ENCODE measurements at regions not wholly inside any gene's neighbourhood (a gene's known extent, or its start where the extent isn't known, plus 50 kb on each side); places are given as distances from the start of the nearest gene placed in this dataset.
A peak's percentile ranks its signal among the peaks of the same experiment; 100 is the strongest.
"Not testable (repeated sequence)": the region's sequence is repeated elsewhere in the genome, so short reads cannot be mapped to it uniquely, and the experiment has no call there.

DNA sequence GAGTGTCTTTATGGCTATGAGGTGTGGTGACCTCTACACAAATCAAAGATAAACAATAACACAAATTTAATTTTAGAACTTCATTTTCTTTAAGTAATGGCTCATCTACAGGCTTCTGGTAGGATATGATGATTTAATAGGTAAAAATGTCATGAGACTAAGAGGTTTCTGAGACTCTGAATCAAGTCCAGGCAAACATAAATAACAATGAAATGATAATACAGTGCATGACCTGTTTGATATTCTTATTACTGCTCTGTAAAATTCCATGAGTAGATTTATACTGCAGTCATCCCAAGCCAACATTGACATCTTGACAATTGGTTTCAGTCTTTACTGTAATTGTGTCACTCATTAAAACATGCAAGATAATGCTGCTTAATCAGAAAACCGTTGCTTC is 936.8 kb downstream of the MCTP2 start:
- in situ Hi-C loops (cut with HindIII; ENCODE audit: low pct_unique_long_range_greater_than_20kb, low sequenced_read_pairs) = no loop called here

DNA sequence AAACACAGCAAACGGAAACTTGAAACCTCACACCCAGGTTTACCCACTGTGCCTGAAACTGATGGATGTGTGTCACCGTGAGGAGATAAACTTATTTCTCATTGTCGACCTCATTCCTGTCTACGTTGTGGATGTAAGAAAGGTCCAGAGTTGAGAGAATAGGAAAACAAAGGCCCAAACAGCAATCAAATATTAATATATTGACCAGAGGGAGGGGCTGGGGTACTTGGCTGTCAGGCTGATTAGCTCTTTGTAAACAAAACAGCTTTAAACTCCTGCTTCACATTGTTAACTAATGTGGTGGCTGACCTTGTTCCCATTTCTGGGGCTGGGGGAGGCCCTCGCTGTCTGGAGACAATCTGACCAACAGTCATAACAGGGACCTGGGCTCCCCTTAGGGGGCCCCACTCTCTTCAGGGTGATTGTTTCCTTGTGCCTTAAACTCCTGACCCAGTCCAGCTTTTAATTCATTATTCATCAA is 937.6 kb downstream of the MCTP2 start:
- no peak for DNase-seq (ENCODE audit: low read depth)
- in situ Hi-C loops (cut with HindIII; ENCODE audit: low pct_unique_long_range_greater_than_20kb, low sequenced_read_pairs) = no loop called here

More for the DNA sequence above, 936.8 kb downstream of the MCTP2 start:
- DNase-seq (ENCODE audit: low read depth) = no peak

DNA sequence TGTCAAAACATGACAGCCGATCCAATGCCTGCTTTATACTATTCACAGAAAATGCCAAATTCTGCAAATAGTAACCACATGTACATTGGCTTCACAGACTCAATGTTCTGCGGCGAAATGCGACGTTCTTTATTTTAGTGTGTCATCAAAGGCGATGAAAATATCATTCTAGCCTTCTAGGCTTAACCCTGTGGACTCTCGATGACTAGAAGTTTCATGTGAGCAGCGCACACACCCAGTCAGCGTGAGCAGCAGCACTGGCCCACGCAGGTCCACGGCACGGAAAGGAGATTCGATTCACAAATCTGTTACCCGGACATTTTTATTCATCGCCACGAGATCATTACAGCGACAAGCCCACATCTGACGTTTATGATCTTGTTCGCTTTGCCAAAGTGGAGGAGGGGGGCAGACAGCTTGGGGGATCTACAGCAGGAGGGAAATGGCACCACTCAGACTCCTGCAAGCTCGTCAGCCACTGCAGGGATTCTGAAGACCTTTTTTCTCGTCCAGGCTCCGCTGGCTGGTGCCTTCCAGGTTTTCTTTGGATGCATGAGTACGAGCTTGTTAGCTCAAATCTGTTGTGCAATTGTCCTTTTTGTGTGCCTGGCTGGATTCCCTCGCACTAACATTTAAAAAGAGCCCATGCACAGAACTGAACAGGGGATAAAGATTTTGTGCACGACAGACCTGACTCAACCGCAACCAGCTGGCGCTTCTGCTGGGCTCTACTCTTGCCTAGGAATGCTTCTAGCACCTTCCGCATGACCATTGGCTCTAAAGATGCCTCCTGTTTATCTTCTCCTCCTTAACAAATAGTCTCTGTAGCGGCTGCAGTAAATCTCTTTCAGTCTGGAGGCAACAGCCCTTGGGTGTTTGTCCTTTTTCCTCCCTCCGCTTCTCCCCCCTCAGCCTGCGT is 938.4 kb downstream of the MCTP2 start:
- no peak for DNase-seq (ENCODE audit: low read depth)
- in situ Hi-C loops (cut with HindIII; ENCODE audit: low pct_unique_long_range_greater_than_20kb, low sequenced_read_pairs) = no loop called here

DNA sequence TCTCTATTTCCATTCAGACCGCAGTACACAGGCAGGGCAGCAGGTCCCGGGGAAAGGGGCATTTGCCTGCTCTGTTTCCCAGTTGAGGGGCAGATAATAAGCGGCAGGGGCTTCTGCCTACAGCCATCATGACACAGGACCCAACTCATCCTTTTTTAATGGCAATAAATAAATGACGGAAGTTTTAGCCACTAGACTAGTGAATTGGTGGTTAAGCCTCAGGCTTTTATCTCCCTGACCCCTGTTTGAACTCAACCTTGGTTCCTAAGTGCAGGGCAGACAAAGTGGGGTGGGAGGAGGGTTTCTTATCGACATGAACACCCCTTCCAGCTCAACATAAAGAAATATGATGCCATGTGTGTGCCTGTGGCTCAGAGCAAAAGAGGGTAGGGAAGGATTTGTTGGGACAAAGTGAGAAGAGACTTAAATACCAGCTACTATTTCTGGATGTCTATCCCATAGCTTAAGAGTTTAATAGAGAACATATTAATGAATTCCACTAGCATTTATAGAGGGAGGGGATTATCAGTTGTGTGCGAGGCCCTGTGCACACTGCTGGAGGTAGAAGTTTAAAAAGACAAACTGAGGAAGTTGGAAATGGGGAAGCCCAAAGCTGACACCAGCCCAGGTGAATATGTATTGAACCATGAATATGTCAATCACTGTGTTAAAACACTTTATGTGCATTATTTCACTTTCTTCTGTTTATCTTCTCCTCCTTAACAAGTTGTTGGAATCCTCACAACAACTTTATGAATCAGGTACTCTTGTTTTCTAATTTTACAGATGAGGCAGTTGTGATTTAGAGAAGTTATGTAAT is 939.4 kb downstream of the MCTP2 start:
- no peak for DNase-seq (ENCODE audit: low read depth)
- in situ Hi-C loops (cut with HindIII; ENCODE audit: low pct_unique_long_range_greater_than_20kb, low sequenced_read_pairs) = no loop called here

DNA sequence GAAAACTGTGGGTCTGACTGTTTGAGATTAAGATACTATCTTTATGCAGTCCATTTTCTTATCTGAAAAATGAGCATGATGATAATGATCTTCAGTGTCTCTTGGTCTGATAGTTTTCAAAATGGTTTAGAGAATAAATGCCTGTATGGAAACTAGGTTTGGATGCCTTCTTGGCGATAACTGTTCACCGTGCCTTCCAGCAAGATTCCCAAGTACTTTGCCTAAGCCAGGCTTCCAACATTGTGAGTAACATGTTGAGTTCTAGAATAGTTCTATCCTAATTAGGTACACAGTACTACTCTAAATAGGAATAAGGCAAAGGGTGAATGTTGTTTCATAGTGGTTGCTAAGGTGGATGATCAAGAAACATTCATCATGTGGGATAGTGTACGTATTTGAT is 940.2 kb downstream of the MCTP2 start:
- peak; percentile 21 for DNase-seq (ENCODE audit: low read depth)
- in situ Hi-C loops (cut with HindIII; ENCODE audit: low pct_unique_long_range_greater_than_20kb, low sequenced_read_pairs) = no loop called here

DNA sequence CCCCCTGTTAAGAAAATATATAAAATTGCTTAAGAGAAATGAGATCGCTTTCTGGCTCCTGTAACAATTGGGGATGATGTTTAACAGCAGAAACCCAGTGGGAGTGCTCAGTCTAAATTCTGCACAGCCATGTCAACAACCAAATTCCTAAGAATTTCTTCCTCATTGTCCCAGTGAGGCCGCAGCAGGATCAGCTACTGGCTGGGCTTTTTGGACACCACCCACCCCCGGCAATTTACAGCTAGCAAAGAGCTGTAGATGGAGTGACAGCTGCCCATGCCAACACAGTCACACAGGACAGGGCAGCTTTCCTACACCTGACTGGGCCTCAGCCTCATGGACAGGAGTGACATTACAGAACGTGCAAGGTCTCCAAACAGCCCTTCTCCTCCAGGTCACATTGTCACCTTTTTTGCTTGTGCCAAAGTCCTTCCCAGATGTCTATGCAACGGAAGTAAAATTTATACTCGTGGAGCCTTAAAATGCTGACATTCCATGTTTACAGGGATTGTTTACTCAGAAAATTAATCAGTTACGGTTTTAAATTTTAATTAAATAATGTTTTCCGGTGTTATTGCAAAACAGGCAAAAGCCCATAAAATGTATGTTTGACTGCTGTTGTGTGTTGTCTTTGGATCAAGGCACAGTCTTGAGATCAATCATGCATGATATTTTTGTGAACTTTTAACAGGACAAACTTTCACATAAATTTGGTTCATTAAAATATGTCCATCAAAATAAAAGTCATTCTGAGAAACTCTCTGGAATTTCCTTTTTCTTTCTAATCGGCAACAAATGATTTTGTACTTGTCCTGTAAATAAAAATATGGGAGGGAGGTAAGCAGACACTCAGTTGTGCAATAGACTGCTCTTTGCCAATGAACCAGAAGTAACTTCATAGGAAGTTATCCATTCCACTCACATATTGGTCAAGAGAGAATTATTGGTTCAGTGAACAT is 943.2 kb downstream of the MCTP2 start:
- DNase-seq (ENCODE audit: low read depth) = peak; percentile 79
- in situ Hi-C loops (cut with HindIII; ENCODE audit: low pct_unique_long_range_greater_than_20kb, low sequenced_read_pairs) = no loop called here

DNA sequence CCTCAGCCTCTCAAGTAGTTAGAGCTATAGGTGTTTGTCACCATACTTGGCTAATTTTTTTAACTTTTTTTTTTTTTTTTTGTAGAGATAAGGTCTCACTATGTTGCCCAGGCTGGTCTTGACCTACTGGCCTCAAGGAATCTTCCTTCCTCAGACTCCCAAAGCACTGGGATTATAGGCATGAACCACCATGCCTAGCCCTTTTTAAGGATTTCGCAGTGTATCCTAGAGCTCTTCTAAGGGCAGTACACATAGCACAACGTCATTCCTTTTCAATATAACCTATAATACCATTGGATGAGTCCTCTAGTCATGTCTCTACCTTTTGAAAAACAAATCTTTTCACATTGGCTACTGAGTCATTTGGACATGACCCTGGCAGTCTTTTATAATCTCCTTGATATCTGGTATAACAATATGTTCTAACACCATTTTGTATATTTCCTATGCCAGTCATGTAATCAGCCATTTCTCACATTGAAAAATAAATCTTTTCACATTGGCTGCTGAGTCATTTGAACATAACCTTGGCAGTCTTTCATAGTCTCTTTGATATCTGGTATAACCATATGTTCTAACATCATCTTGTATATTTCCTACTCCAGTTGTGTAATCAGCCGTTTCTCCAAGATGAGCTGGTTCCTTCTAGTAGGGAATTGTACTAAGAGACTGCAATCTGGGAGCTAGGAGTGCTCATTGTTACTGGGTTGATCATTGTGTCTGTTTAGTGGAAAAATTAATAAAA is 944.7 kb downstream of the MCTP2 start:
- in situ Hi-C loops (cut with HindIII; ENCODE audit: low pct_unique_long_range_greater_than_20kb, low sequenced_read_pairs) = no loop called here
- no peak for DNase-seq (ENCODE audit: low read depth)

DNA sequence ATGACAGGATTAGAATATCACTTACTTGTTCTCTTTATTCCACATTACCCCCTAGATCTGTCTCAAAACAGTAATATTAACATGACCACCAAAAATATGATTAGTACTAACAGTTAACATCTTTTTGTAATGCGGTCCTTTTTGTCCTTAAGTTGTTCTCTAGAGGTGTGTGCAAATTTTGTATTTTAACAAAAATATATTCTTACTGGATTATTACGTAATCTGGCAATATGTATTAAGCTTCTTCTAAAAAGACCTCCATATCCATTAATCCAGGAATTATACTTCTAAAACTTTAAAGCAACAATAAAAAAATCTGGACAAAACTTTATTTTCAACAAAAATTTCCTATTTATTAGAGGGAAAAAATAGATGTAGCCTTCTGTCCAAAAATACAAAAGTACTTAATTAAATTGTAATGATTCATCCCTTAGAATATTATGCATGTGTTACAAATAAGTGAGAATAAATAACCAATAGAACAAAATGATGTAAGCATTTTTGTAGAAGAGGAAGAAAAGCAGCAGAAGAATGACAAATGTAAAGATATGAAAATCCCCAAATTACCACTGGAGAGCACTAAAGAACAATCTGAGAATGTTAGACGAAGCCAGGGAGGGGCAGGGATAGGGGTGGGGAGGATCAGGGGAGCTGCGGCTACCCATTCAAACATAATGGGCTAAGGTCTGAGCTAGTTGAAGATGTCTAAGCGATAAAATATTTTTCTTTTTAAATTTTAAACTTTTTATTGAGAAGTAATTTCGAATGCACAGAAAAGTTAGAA is 945.6 kb downstream of the MCTP2 start:
- DNase-seq (ENCODE audit: low read depth) = no peak
- in situ Hi-C loops (cut with HindIII; ENCODE audit: low pct_unique_long_range_greater_than_20kb, low sequenced_read_pairs) = no loop called here

DNA sequence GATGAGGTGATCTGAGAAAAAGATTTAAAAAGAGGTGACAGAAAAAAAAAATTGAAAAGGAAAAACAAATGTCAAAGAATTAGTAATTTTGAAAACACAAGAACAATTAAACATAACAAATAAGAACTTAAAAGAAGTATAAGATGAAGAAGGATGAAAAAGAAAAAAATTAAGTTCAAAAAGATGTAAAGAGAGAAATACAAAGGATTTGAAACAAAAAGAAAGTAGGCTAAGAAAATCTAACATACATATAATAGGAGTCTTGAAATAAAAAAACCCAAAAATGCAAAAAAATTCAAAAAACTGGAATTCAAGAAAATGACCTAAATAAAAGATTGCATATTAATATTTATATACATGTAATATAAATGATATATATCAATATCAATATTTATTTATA is 949.2 kb downstream of the MCTP2 start:
- in situ Hi-C loops (cut with HindIII; ENCODE audit: low pct_unique_long_range_greater_than_20kb, low sequenced_read_pairs) = no loop called here
- no peak for DNase-seq (ENCODE audit: low read depth)

DNA sequence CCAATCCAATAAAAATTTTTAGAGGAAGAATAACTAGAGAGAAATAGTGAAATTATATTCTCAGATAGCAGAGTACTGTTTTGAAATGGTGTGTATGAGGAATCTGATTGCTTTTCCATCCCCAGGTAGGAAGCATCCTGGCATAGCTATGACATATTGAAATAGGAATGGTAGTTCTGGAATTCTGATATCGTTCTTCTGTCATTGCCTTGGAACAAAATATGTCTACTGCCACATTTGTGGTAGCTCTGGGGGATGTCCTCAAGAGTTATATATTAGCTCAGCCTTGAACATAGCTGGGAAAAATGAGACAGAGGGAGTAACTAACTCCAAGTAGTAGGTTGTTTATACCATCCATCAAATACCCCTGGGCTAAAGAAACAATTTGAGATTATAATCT is 950.7 kb downstream of the MCTP2 start:
- in situ Hi-C loops (cut with HindIII; ENCODE audit: low pct_unique_long_range_greater_than_20kb, low sequenced_read_pairs) = no loop called here
- no peak for DNase-seq (ENCODE audit: low read depth)

DNA sequence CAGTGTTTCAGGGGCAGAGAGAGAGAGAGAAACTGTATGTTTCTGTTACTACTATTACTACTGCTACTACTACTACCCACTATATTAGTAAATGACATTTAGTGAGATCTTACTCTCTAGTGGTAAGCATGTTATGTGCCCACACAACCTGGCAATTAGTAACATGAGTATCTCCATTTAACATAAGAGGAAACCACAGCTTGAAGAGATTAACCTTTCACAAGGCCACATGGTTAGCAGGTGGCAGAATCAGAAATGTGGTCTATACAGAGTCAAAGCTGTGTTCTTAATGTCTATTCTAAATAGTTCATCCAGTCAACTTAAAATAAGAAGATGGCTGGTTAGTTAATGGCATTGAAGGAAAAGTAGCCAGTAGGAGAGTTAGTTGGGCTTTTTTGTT is 961.6 kb downstream of the MCTP2 start:
- no peak for DNase-seq (ENCODE audit: low read depth)
- in situ Hi-C loops (cut with HindIII; ENCODE audit: low pct_unique_long_range_greater_than_20kb, low sequenced_read_pairs) = no loop called here

DNA sequence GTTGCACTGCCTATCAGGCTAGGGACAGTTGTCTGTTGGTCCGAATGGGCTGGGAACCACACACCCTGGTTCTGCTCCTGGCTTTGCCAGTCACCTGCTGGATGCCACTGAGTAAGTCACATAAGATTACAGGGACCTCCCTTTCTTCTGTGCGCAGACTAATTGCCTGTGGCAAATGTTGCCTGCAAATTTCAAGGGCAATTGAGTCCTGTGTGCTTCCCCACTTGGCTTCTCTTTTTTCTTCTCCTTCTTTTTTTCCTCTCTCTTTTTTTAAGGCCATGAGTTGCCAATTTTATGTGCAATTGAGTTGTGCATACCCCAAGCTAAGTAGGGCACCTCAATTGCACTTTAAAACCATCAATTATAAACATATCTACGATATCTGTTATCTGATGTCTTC is 963.4 kb downstream of the MCTP2 start:
- no peak for DNase-seq (ENCODE audit: low read depth)
- in situ Hi-C loops (cut with HindIII; ENCODE audit: low pct_unique_long_range_greater_than_20kb, low sequenced_read_pairs) = no loop called here

DNA sequence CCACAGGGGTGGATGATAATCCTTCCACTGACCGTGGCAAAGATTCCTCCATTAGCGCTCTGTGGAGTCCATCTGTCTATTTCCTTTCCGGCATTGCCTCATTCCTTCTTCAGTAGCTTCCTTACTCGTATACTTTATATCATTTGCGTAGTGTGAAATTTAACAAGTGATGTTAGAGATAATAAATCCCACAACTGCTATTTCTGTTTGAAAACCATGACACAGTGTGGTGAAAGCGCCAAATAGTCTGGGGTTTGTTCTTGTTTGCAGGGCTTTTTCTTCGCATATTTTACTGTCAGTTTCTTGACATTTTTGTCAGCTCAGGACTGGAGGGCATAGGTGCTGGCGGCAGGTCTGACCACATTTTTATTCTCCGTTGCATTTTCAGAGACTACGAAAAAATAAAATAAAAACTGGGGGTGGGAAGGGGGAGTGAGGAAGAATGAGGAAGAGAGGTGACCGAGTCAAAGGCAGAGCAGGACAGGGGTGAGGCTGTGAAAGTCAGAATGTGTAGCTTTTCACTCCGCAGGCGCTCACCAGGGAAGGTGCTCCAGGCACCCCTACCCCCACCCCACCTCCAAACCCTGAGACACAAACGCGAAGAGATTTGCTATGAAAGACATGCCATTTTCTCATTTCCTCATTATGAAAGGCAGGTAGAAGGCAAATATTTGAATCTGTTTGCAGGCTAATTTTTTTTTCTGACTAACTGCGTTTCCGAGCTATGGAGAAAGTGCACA is 965.0 kb downstream of the MCTP2 start:
- no peak for DNase-seq (ENCODE audit: low read depth)
- in situ Hi-C loops (cut with HindIII; ENCODE audit: low pct_unique_long_range_greater_than_20kb, low sequenced_read_pairs) = no loop called here

DNA sequence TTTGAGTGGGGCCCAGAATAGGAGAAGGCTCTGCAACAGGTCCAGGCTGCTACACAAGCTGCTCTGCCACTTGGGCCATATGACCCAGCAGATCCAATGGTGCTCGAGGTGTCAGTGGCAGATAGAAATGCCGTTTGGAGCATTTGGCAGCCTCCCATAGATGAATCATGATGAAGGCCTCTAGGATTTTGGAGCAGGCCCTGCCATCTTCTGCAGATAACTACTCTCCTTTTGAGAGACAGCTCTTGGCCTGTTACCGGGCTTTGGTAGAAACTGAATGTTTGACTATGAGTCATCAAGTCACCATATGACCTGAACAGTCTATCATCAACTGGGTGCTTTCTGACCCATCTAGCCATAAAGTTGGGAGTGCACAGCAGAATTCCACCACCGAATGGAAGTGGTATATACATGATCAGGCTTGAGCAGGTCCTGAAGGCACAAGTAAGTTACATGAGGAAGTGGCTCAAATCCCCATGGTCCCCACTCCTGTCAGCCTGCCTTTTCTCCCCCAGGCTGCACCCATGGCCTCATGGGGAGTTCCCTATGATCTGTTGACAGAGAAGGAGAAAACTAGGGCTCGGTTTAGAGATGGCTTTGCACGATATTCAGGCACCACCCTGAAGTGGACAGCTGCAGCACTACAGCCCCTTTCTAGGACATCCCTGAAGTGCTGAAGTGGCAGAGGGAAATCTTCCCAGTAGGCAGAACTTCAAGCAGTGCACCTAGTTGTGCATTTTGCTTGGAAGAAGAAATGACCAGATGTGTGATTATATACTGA is 971.4 kb downstream of the MCTP2 start:
- in situ Hi-C loops (cut with HindIII; ENCODE audit: low pct_unique_long_range_greater_than_20kb, low sequenced_read_pairs) = no loop called here
- DNase-seq (ENCODE audit: low read depth) = no peak

DNA sequence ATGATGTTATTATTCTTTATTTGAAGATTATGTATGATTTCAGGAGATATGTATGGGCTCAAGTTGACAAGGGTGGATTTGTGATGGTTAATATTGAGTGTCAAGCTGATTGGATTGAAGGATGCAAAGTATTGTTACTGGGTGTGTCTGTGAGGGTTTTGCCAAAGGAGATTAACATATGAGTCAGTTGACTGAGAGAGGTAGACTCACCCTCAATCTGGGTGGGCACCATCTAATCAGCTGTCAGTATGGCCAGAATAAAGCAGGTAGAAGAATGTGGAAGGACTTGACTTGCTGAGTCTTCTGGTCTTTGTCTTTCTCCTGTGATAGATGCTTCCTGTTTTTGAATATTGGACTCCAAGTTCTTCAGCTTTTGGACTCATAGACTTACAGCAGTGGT is 973.7 kb downstream of the MCTP2 start:
- no peak for DNase-seq (ENCODE audit: low read depth)
- in situ Hi-C loops (cut with HindIII; ENCODE audit: low pct_unique_long_range_greater_than_20kb, low sequenced_read_pairs) = no loop called here

DNA sequence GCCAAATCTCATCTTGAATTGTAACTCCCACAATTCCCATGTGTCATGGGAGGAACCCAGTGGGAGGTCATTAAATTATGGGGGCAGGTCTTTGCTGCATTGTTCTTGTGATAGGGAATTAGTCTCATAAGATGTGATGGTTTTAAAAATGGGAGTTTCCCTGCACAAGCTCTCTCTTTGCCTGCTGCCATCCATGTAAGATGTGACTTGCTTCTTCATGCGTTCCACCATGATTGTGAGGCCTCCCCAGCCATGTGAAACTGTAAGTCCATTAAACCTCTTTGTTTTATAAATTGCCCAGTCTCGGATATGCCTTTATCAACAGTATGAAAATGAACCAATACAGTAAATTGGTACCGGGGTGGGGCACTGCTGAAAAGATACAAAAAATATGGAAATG is 974.5 kb downstream of the MCTP2 start:
- in situ Hi-C loops (cut with HindIII; ENCODE audit: low pct_unique_long_range_greater_than_20kb, low sequenced_read_pairs); DNase-seq (ENCODE audit: low read depth): not testable (repeated sequence)

All from Caki2 (cell line).